Transverse colon (tissue), 4 donors: ENCODE measurements at regions not wholly inside any gene's neighbourhood (a gene's known extent, or its start where the extent isn't known, plus 50 kb on each side); places are given as distances from the start of the nearest gene placed in this dataset.

Experiments used
- CTCF ChIP-seq, 5 experiments: fragments of 200-600 bp in 3 of 5; fragments of 450-650 bp in 2 of 5; sonication (generic) in 3 of 5; IDR thresholded peaks; 1 replicate in 2 of 5; 2 replicates in 3 of 5; pipeline ENCODE4 v1.5.1; 2016 to 2017; ENCODE audit warnings: antibody characterized with exemption in 5 of 5, inconsistent platforms in 3 of 5, mild to moderate bottlenecking in 2 of 5, moderate library complexity in 1 of 5
- EP300 ChIP-seq: sonication (generic); formaldehyde crosslinking; IDR thresholded peaks from one replicate; pipeline ENCODE4 v1.6.1; 2017; ENCODE audit warnings: antibody characterized with exemption, low read depth
- POLR2A ChIP-seq: fragments of 450-650 bp; IDR thresholded peaks from one replicate; pipeline ENCODE4 v1.6.1; 2016; ENCODE audit warnings: antibody characterized with exemption, mild to moderate bottlenecking, moderate library complexity
- POLR2AphosphoS5 ChIP-seq, 3 donors: sonication (generic); formaldehyde crosslinking; IDR thresholded peaks; one replicate each; pipeline ENCODE4 v1.6.1; 2016; ENCODE audit warnings: antibody characterized with exemption in 3 of 3

GRCh38 chr2:144244938-144245337 is 275.0 kb downstream of the ZEB2 start:
- TF ChIP-seq CTCF (IDR thresholded peaks at IDR 0.05) (no peak), POLR2A (no peak), POLR2AphosphoS5 (IDR thresholded peaks at IDR 0.05) (no peak), EP300 (no peak)
